8988T (cell line): ENCODE measurements at regions not wholly inside any gene's neighbourhood (a gene's known extent, or its start where the extent isn't known, plus 50 kb on each side); places are given as distances from the start of the nearest gene placed in this dataset.

Source experiments
- DNase-seq: peaks from one replicate; pipeline ENCODE4 v3.0.0; 2011

DNA sequence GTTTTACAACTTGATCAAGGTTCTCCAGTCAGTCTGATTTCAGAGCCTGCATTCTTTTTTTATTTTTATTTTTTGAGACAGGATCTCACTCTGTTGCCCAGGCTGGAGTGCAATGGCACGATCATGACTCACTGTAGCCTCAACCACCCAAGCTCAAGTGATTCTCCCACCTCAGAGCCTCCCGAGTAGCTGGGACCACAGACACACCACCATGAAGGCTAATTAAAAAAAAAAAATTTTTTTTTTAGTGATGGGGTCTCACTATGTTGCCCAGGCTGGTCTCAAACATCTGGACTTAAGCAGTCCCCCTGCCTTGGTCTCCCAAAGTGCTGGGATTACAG lies 117.2 kb upstream of the NAV2 start:
- DNase-seq: no peak

DNA sequence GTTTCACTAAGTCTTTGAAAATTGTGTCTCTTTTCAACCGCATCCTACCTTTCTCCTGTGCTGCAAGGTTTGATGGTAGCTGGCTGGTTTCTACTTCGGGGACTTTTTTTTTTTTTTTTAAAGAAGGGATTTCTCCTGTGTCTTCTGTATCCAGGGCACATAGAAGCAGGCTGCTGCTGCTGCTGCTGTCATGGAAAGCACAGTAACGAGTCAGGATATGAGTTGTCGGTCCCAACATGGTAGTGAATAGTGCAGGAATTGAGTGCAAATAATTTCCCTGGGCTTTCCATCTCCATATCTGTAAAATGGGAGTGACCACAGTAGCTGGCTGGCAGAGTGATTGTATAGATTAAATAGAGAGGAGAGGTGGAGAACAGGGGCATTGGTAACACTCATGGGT lies 118.3 kb upstream of the NAV2 start:
- no peak for DNase-seq

DNA sequence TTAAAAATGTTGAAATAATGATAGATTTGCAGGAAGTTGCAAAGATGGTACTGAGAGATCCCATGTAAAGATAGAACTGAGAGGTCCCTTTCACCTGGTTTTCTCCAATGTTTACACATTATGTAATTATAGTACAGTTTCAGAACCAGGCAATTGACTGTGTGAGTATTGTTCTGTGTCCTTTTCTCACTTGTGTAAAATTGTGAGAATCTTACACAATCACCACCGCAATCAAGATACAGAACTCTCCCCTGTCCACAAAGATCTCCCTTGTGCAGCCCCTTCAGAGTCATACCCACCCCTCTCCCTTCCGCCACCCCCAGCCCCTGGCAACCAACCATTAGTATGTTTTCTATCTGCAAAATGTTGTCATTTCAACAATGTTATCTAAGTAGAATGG lies 119.8 kb upstream of the NAV2 start:
- DNase-seq: no peak

DNA sequence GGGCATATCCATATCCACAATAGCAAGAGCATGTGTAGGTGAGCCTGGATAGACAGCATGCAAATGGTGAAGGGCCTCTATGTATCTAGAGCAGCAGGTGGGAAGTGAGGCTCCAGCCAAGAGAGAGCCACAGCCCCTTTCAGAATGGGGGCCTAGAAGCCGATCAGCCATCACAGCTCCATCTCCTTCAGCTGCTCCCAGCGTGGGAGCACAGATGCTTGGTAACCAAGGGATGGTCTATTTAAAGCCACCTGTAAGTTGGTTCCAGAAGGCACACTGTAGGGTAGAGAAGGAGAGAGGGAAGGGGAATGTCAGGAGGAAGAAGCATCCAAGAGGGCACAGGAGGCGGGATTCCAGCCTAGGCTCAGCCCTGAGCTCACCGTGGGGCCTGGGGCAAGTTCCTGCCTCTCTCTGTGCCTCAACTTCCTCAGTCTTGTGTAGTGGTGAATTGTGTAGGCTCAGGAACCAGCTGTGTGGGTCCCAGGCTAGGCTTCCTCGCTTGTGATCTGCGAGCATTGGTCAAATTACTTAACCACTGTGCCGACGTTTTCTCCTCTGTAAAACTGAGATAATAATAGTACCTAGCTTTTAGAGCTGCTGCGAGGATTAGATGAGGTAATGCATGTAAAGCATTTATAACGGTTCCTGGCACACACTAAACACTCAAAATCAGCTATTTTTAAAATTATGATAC lies 122.9 kb upstream of the NAV2 start:
- no peak for DNase-seq

DNA sequence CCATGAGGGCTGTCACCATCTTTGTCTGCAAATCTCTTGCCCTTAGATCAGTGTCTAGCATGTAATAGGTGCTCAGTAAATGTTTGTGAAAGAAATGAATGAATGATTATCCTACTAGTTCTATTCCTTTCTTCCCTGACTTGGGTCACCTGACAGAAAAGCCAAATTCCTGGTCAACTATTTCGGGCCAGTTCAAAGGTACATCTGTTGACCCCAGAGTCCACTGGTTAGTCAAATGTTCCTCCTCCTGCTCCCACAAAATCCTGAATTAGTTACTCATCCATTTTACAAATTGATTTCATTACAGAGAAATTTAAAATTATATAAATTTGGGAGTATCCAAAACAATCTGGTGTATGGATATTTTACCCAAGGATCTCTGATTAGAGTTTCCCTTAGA lies 124.7 kb upstream of the NAV2 start:
- DNase-seq: no peak

DNA sequence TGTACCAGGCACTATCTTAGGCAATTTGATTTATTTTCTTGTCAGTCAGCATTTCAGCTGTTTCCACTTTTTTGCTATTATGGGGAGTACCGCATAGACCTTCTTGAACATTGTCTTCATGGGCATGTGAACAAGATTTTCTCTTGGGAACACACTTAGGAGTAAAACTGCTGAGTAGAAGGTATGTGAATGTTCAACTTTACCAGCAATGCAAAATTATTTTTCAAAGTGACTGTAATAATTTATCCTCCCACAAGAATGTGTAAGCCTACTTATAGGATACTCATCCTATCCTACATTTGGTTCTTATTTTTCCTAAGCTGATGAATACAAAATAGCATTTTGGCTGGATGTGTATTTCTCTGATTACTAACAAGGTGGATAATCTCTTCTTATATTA lies 132.0 kb upstream of the NAV2 start:
- DNase-seq: no peak

DNA sequence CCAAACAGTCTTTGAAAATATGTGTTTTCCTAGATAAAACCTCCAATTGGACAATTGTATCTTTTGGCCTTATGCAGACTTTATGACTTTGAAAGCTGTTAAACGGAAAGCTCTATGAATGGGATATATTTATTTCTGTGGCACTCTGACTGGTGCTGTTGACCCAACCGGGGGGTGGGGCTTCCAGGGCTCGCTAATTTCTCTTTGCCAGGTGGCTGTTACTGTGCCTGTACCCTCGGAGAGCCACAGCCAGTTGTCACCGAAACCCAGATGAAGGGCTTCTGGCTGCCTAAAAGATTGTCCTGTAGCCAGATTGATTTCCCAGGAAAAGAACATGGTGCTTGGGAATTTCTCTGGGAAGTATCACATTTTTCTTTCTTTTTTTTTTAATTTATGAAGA lies 132.7 kb upstream of the NAV2 start:
- no peak for DNase-seq

DNA sequence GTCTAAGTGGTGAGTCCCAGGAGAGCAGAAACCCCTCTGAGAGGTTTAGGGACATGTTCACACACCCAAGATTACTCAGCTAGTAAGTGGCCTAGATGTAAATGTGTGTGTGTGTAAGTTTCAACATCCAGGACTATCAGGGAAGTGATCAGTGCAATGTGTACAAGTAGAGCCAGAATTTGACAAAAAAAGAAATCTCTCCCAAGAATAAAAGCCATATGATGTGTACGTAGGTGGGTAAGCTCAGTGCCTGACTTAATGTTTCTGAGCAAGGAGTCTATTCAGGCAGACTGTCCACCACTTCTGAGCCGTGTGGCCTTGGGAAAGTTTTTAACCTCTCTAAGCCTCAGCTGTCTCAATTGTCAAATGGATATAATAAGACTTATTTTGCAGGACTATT lies 133.8 kb upstream of the NAV2 start:
- no peak for DNase-seq

DNA sequence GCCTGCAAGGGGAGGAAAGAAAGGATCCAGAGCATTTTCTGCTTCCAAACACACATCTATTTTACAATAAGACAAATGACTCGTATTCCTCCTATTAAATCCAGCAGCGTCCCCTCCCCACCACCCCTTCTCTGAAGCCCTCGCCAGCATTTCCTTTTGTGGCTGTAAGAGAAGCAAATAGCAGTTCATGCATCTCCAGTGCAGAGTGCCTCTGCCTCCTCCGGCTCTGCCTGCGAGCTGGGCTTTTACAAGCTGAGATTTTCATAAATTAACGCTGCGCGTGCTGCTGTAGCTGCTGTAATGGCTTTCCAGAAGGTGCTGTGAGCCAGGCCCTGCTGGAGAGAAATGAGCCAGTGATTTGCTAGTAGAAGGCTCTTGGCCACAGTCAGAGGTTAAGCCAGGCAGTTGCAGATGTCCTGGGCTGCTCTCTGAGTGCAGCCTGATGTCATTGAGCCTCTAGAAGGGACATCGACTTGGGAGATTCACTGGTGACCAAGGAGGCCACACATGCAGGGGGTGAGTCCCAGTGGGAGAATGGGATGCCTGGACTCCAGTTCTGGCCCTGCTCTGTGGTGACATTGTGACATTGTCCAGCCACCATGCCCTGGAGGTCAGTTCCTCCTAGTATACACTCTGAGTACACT lies 134.5 kb upstream of the NAV2 start:
- DNase-seq: no peak

DNA sequence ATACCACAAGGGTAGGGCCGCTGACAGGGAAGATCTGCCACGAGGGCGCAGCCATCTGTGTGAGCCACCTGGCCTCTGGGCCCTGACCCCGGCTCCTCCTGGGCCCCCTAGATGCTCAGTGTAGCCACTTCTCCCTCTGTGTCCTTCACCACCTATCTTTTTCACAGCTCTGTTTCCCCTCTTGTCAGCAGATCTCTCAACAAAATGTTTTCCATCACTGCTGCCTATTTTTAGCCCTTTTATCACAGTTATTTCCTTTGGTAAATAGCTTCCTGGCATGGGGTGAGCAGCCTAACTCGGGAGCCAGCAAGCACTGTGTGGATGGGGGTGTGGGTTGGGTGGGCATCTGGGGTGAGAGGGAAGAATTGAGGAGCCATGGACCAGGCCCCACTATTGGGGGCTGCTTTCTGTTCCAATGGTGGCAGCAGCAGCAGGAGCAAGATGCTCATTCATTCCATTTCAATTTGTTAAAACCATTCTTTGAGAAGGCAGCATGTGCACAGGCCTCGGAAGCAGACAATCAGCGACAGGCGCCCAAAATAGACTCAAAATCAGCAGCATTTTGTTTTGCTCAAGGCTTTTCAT lies 135.2 kb upstream of the NAV2 start:
- no peak for DNase-seq

DNA sequence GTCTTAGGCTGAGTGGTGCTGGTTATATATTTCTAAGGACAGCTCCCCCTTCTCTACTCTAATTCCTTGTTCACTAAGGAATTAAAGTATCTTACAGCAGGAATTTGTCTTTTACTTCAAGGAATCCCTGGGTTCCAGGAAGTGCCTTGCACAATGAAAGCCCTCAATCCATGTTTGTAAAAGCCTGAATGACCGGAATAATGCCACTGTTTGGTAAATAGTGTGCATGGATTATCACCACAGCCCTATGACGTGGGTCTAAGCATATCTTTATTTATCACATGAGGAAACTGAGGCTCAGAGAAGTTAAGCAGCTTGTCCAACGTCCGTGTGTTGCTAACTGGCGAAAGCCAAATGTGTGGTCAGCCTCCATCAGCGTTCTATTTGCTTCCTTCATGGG lies 135.7 kb upstream of the NAV2 start:
- DNase-seq: no peak

DNA sequence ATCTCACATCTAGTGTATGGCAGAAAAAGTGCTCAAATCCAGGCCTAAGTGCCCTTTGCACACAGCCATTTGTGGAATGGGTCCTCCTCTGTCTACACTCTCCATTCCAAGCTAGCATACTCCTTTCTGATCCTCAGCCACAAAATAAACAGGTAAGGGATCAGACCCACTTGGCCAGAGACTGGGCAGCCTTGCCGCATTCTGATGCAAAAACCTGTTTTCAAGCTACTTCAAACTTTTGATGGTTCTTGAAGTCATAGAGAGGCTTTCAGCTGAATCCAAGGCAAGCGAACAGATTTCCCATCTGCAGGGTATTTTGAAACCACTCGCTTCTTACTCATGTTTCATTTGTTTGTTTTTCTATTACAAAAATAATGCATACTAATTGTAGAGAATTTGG lies 136.6 kb upstream of the NAV2 start:
- no peak for DNase-seq

DNA sequence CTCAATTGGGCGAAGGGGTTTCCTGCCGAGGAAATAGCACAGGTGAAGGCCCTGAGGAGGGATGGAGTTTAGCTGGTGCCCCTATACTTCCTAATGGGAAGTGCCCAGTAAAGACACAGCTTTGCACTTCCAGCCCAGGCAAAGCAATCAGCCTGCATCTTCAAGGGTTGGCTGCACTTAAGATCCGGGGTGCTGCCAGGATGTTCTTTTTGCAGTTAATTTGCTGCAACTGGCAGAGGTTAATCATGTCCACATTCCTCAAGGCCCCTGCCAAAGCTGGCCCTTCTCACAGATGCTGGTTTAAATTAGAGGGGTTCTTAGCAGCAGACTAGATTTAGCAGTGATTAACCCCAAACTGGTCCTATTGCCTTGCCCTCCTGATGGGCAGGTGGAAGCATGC lies 137.7 kb upstream of the NAV2 start:
- DNase-seq: no peak

DNA sequence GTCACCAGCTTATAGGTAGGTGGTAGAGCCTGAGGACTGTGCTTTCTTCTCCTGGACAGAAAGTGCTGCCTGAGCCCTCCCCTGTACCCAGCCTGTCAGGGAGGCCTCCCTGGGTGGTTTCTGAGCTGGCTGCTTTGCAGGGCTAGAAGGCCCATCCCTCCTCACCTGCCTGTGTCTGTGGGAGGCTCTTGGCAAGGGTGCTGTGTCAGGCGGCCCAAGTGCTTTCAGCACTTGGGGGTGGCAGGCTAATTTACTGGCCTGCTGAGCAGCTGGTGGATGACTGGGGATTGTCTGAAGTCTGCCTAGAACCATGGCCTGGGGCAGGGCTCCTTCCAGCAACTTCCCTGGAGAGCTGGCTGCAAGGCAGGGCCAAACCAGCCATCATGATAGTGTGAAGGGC lies 139.0 kb upstream of the NAV2 start:
- no peak for DNase-seq

DNA sequence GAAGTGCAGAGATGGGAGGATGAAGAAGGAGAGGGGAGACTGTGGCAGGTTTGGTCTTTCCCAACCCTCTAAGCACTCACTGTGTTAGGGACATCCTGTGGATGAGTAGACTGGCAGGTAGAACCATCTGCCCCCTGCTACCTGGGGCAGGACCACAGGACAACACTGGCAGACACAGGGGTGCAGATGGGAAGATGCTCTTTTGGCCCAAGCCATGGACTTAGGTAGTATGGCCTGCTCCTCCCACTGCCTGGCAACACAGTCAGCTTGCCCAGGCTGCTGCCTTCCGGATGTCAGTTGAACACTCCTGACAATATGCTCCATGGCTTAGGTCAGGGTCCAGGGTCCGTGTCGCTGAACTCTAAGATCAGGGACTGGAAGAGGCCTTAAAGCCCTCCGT lies 140.7 kb upstream of the NAV2 start:
- DNase-seq: no peak

DNA sequence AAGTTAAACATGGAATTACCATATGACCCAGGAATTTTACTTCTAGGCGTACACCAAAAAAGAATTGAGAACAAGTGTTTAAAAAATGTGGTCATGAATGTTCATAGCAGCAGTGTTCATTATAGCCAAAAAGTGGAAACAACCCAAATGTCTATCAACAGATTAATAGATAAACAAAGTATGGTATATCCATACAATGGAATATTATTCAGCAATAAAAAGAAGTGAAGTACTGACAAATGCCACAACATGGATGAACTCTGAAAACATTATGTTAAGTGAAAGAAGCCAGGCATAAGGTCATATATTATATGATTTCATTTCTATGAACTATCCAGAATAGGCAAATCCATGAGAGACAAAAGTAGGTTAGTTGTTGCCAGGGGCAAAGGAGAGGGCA lies 141.7 kb upstream of the NAV2 start:
- no peak for DNase-seq

DNA sequence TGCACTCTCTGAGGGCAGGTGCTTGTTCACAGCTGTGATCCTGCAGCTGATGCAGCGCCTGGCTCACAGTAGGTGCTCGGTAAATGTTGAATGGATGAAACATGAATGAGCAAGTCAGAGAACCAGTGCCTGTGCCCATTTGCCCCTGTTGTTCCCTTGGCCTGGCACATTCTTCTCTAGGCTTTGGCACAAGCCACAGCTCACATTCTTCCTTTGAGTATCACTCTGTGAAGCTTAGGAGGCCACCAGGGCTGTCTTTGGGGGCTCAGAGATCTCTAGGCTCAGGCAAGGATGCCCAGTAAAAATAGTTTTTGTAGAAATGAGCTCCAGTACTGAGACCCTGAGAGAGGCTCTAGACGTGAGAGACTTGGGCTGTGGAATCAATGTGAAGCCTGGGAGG lies 144.6 kb upstream of the NAV2 start:
- no peak for DNase-seq

DNA sequence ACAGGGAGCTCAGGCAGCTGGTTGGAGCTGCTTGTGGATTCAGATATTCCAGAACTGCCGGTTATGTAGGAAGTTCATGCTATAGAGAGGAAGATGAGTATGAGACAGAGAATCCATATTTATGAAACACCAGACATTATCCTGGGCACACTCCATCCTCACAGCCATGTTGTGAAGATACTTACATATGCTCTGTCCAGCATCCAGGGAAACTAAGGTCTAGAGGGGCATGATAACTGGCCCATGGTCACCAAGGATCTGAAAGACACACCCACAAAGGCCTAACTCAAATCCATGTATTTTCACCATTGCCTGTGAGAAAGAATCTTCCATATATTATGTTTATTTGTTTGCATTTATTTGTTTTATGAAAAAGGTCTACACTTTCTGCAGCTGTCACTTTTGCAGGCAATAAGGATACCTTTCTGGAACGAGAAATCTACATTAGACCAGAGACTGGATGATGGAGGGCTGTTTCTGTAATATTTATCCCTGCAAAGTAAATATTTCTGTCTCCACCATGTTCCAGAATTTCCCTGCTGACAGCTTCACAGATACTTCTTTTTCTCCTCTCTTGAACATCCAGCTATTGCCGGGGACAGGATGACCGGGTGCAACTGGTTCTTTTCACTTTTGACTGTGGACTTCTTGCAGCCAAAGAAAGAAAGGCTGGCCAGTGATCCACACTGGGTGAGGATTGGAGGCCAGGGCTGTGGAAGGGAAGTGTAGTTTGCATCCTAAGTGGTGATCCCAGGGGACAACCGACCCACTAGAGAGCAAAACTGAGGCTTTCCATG lies 145.9 kb upstream of the NAV2 start:
- DNase-seq: no peak

DNA sequence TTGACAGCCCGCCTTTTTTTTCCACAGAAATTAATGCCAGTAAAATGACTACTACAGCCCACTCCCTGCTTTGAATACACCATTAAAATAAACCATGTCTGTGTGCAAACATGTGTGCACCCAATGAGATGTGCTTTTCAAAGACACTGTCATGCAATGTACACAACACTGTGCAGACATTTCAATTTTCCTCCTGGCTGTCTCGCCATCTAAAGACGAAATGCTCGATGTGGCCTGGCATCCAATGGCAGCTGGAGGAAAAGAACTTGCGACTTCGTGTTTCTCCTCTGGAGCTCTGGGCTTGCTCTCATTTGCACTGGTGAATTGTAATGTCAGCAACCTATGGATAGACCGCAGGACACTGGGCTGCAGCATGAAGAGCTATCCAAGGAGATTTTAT lies 147.0 kb upstream of the NAV2 start:
- no peak for DNase-seq

DNA sequence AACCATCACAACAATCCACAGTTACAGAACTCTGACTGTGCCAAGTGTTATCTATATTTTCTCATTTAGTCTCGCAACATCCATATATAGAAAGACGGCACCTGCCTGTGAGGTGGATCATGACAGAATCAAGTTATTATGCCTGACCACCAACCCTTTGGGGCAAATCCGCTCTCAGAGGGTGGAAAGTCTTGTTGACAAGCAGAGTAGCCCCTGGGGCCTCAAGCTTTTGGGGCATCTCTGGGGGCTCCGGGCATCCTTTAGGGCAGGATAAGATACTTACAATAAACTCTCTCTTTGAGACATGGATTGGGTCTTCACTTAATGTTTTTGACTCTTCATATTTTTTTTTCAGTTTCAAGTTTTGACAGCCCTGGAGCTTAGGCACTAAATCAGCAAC lies 150.5 kb upstream of the NAV2 start:
- DNase-seq: no peak

DNA sequence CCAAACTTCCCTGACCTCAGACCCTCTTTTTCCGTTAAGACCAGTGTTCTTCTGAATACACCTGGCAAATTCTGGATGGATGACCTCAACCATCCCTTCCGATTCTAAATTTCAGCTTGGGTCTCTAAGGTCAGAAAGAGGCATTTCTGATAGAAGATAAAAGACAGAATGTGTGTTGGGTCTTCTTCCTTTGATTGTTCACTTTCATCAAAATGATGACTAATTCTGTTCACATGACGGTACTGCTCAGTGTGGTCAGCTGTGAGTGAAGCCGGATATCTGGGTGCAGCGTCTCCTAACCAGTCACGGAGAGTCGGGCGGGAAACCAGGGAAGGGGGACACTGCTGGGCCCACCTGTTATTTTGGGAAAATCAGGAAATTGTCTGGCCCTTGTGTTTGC lies 151.6 kb upstream of the NAV2 start:
- no peak for DNase-seq

DNA sequence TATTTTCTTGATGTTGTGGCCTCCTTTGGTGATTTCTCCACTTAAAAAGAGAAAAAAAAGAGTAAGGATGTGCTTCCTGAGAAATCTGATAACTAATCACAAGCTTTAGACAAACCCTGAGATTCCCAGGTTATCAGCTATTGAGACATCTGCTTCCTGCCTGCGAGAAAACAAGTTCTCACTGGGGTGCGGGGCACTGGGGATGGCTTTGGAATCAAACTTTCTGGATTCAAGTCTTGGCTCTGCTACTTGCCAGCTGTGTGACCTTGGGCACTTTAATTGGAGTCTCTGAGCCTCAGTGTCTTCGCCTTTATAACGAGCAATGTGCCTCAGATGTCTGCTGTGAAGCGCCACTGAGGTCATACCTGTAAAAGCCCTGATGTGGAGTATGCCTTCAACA lies 152.5 kb upstream of the NAV2 start:
- DNase-seq: no peak

DNA sequence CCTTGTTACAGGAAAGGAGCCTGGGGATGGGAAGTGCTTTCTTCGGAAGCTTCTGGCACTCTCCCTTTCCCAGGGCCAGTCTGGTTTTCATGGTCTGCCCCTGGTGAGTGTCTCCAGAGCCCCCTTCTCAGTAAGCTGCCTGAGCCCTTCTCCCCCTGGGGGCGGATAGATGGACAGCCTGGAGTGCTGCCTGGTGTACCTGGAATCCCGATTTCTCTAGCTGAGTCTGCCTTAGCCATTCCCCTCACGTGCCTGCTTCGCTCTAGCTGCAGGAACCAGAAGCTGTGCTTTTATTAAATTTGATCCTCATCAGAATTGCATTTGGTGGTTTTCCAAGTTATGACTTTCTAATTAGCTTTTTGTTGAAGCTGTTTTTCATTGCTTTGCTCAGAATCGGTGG lies 152.9 kb upstream of the NAV2 start:
- DNase-seq: no peak
